ENCODE measurements at regions not wholly inside any gene's neighbourhood (a gene's known extent, or its start where the extent isn't known, plus 50 kb on each side); places are given as distances from the start of the nearest gene placed in this dataset.

DNA sequence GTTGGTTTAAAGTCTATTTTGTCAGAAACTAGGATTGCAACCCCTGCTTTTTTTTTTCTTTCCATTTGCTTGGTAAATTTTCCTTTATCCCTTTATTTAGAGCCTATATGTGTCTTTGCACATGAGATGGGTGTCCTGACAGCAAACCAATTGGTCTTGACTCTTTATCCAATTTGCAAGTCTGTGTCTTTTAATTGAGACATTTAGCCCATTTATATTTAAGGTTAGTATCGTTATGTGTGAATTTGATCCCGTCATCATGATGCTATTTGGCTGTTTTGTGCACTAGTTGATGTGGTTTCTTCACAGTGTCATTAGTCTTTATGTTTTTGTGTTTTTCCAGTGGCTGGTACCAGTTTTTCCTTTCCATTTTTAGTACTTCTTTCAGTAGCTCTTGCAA is 127.7 kb upstream of the ZNF267 start:
- Histone ChIP-seq H2AFZ (ENCODE audit: low read length) (no peak overlapping the region), H3K27ac (ENCODE audit: low read length) (no peak overlapping the region), H3K79me2 (ENCODE audit: low read length) (no peaks in the 10 kb centered on the region), H3K4me2 (ENCODE audit: low read length) (no peak overlapping the region), H3K36me3 (ENCODE audit: low read depth, low read length) (peaks cover 22% of the 10 kb centered on the region), H3K9ac (ENCODE audit: low read length) (no peak overlapping the region), H3K9me2 (replicated peaks; ENCODE audit: low read length) (no peaks in the 10 kb centered on the region), H3K9me3 (ENCODE audit: low read length) (0 out of 2 replicates have a peak, but pooled peaks cover 11% of the 10 kb centered on the region), H4K20me1 (ENCODE audit: low read length) (no peaks in the 10 kb centered on the region), H3F3A (ENCODE audit: low read length, unreplicated experiment) (no peaks in the 10 kb centered on the region), H3K4me1 (ENCODE audit: insufficient read depth, low read length) (no peaks in the 10 kb centered on the region), H3K4me3 (ENCODE audit: low read length) (no peak overlapping the region), H3K27me3 (ENCODE audit: low read length) (no peaks in the 10 kb centered on the region)
- intact Hi-C loops (cut with micrococcal nuclease), result no loop called here
- TF ChIP-seq CTCF (conservative IDR thresholded peaks at IDR 0.05; ENCODE audit: low read depth, low read length) (no peak), EZH2 (IDR thresholded peaks at IDR 0.05; ENCODE audit: low read length, unreplicated experiment) (no peak), EZH2phosphoT487 (IDR thresholded peaks at IDR 0.05; ENCODE audit: borderline replicate concordance, low read length) (no peak)
- ChIA-PET POLR2A (ENCODE audit: unreplicated experiment) (no interaction called here), CTCF (no interaction called here)
- no TSS peak for BruUV-seq (replicated peaks)
- ATAC-seq (no peak), DNase-seq (no peak)

- DNase-seq (no peak), ATAC-seq (no peak)
- no TSS peak for BruUV-seq (replicated peaks)
- H3K9me3 ChIP-seq (ENCODE audit: low read length), result peaks cover 34% of the 10 kb centered on the region
- H3K27ac ChIP-seq (ENCODE audit: low read length), result no peak overlapping the region
- no peak overlapping the region for H2AFZ ChIP-seq (ENCODE audit: low read length)
- H3K9ac ChIP-seq (ENCODE audit: low read length), result no peak overlapping the region
- no peaks in the 10 kb centered on the region for H4K20me1 ChIP-seq (ENCODE audit: low read length)
- H3K4me3 ChIP-seq (ENCODE audit: low read length), result no peak overlapping the region; the same call in 1 of the 2 replicates
- no peaks in the 10 kb centered on the region for H3K79me2 ChIP-seq (ENCODE audit: low read length)
- peaks cover 65% of the 10 kb centered on the region for H3K36me3 ChIP-seq (ENCODE audit: low read depth, low read length)
- no peaks in the 10 kb centered on the region for H3K27me3 ChIP-seq (ENCODE audit: low read length)
- intact Hi-C loops (cut with micrococcal nuclease), result no loop called here
- no peaks in the 10 kb centered on the region for H3F3A ChIP-seq (ENCODE audit: low read length, unreplicated experiment)
- no peak overlapping the region for H3K4me2 ChIP-seq (ENCODE audit: low read length)
- no peaks in the 10 kb centered on the region for H3K4me1 ChIP-seq (ENCODE audit: insufficient read depth, low read length)
- no peaks in the 10 kb centered on the region for H3K9me2 ChIP-seq (replicated peaks; ENCODE audit: low read length)
- TF ChIP-seq CTCF (conservative IDR thresholded peaks at IDR 0.05; ENCODE audit: low read depth, low read length), result no peak
- no peak for TF ChIP-seq EZH2 (IDR thresholded peaks at IDR 0.05; ENCODE audit: low read length, unreplicated experiment)
- TF ChIP-seq EZH2phosphoT487 (IDR thresholded peaks at IDR 0.05; ENCODE audit: borderline replicate concordance, low read length), result no peak
- ChIA-PET CTCF (no interaction called here), POLR2A (ENCODE audit: unreplicated experiment) (no interaction called here)
These were observed 118.5 kb upstream of the ZNF267 start for GRCh38 chr16:31754998-31755615.

DNA sequence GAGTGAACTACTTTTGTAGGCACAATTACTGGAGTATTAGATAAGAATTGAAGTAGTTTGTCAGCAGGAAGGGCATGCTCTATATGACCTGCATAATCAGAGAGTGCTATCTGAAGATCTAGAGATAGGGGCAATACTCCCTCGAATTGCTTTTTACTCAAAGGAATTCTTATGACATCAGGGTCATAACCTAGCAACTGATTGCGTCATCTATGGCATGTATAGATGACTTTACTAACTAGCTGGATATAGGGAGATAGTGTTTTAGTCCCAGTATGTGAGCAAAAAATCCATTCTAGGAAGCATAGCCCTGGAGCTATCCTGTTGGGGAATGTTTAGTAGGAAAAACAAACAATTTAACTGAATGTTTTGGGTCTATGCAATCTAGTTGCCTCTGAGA is 109.5 kb upstream of the ZNF267 start:
- no TSS peak for BruUV-seq (replicated peaks)
- Histone ChIP-seq H3K27ac (ENCODE audit: low read length) (no peak overlapping the region), H3K9me2 (replicated peaks; ENCODE audit: low read length) (no peaks in the 10 kb centered on the region), H3K27me3 (ENCODE audit: low read length) (no peaks in the 10 kb centered on the region), H3K4me1 (ENCODE audit: insufficient read depth, low read length) (no peaks in the 10 kb centered on the region), H3F3A (ENCODE audit: low read length, unreplicated experiment) (no peaks in the 10 kb centered on the region), H3K9ac (ENCODE audit: low read length) (no peak overlapping the region), H3K4me3 (ENCODE audit: low read length) (no peak overlapping the region), H3K4me2 (ENCODE audit: low read length) (no peak overlapping the region), H4K20me1 (ENCODE audit: low read length) (no peaks in the 10 kb centered on the region), H3K9me3 (ENCODE audit: low read length) (peaks cover 7% of the 10 kb centered on the region; the same call in 1 of the 2 replicates), H3K36me3 (ENCODE audit: low read depth, low read length) (no peaks in the 10 kb centered on the region; the same call in 1 of the 2 replicates), H3K79me2 (ENCODE audit: low read length) (no peaks in the 10 kb centered on the region), H2AFZ (ENCODE audit: low read length) (no peak overlapping the region)
- CTCF ChIA-PET, result no interaction called here
- POLR2A ChIA-PET (ENCODE audit: unreplicated experiment), result no interaction called here
- TF ChIP-seq EZH2phosphoT487 (IDR thresholded peaks at IDR 0.05; ENCODE audit: borderline replicate concordance, low read length), result no peak
- TF ChIP-seq EZH2 (IDR thresholded peaks at IDR 0.05; ENCODE audit: low read length, unreplicated experiment), result no peak
- TF ChIP-seq CTCF (conservative IDR thresholded peaks at IDR 0.05; ENCODE audit: low read depth, low read length), result no peak
- intact Hi-C loops (cut with micrococcal nuclease), result no loop called here
- ATAC-seq (no peak), DNase-seq (no peak)
